Calu3 (cell line): ENCODE measurements at regions not wholly inside any gene's neighbourhood (a gene's known extent, or its start where the extent isn't known, plus 50 kb on each side); places are given as distances from the start of the nearest gene placed in this dataset.

Experiments
- BruUV-seq: library from RNA; stranded (reverse); fragments of 400-500 nt; replicated peaks from 2 replicates; lab custom pipeline; 2021; lab: Mats Ljungman, UMichigan
- CTCF ChIA-PET: fragments of 300-600 bp; sonication (Branson Sonifier 250); formaldehyde crosslinking; loops from one replicate; lab custom pipeline; 2022; ENCODE audit warnings: antibody characterized with exemption; lab: Charles Lee
- DNase-seq: peaks from one replicate; pipeline ENCODE4 v3.0.0; 2022
- H3K27ac Mint-ChIP-seq: one replicate; pipeline ENCODE4 v1.8.0; 2022; ENCODE audit warnings: mixed read lengths; ENCODE audit not compliant: unreplicated experiment
- H3K27me3 Mint-ChIP-seq: one replicate; pipeline ENCODE4 v1.8.0; 2022; ENCODE audit warnings: mixed read lengths; ENCODE audit not compliant: unreplicated experiment
- H3K36me3 Mint-ChIP-seq: one replicate; pipeline ENCODE4 v1.8.0; 2022; ENCODE audit warnings: mild to moderate bottlenecking, moderate library complexity, mixed read lengths; ENCODE audit not compliant: insufficient read depth, unreplicated experiment
- H3K4me1 Mint-ChIP-seq: one replicate; pipeline ENCODE4 v1.8.0; 2022; ENCODE audit warnings: mild to moderate bottlenecking, low read depth, mixed read lengths; ENCODE audit not compliant: unreplicated experiment
- H3K4me3 Mint-ChIP-seq: one replicate; pipeline ENCODE4 v1.8.0; 2022; ENCODE audit warnings: mild to moderate bottlenecking, low read depth, moderate library complexity, mixed read lengths; ENCODE audit not compliant: unreplicated experiment
- H3K9me3 Mint-ChIP-seq: one replicate; pipeline ENCODE4 v1.8.0; 2022; ENCODE audit warnings: low read depth, mixed read lengths; ENCODE audit not compliant: unreplicated experiment
- CTCF ChIP-seq: fragments of 200-600 bp; IDR thresholded peaks from one replicate; pipeline ENCODE4 v1.8.0; 2022; ENCODE audit warnings: antibody characterized with exemption; ENCODE audit not compliant: unreplicated experiment
- intact Hi-C: fragments of 100-400 bp; cut with micrococcal nuclease; formaldehyde crosslinking; loops from one replicate; pipeline ENCODE4 v1.10.0; 2022; ENCODE audit not compliant: unreplicated experiment

- no peaks in the 10 kb centered on the region for H3K27me3 Mint-ChIP-seq
- DNase-seq, result no peak
- intact Hi-C loops, result no loop called here
- no peaks in the 10 kb centered on the region for H3K4me1 Mint-ChIP-seq
- CTCF ChIA-PET, result no interaction called here
- peaks cover 24% of the 10 kb centered on the region for H3K9me3 Mint-ChIP-seq
- no peak overlapping the region for H3K27ac Mint-ChIP-seq
- no peak overlapping the region for H3K4me3 Mint-ChIP-seq
- H3K36me3 Mint-ChIP-seq, result no peaks in the 10 kb centered on the region
- TF ChIP-seq CTCF, result no peak
- BruUV-seq, result no TSS peak
Observed at GRCh38 chr5:12357626-12358025, 453.4 kb upstream of the CTNND2 start.

DNA sequence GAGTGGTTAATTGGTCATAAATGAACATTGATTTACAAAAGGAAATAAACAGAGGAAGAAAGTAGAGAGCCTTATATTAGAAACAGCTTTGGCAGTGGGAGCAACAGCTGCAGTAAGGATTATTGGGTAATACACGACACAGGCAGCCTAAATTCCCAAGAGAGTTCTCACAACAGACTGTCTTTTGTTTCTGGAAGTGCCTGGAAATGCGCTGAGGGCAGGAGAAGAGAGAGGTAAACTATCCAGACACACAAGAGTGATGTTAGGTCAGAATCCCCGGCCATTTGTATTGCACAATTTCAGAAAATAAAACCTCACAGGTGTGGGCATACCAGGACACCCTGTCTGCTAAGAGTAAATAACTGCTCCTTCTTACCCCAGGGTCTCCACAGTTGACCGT is 450.4 kb upstream of the CTNND2 start:
- no TSS peak for BruUV-seq
- Mint-ChIP-seq H3K27ac (no peak overlapping the region), H3K4me3 (no peak overlapping the region), H3K4me1 (no peaks in the 10 kb centered on the region), H3K27me3 (no peaks in the 10 kb centered on the region), H3K36me3 (no peaks in the 10 kb centered on the region), H3K9me3 (peaks cover 39% of the 10 kb centered on the region)
- intact Hi-C loops, result no loop called here
- no peak for DNase-seq
- CTCF ChIA-PET, result no interaction called here
- no peak for TF ChIP-seq CTCF

DNA sequence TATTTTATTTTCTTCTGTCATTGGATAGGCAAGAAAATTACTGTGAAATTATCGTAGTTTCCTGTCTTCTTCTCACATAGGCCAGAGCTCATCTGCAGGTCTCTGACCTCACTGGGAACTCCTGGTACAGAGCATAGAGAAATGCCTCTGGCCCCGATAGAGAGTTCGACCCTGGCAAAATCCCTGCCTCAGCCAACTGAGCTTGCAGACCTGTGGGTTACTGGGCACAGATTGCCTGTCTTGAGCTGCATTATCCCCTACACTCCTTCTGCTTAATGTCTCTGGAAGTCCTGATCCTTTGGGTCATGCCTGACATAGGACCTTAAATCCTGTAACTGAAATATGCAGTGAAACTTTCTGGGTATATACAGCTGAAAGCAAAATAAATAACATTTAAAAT is 439.3 kb upstream of the CTNND2 start:
- Mint-ChIP-seq H3K27me3 (no peaks in the 10 kb centered on the region), H3K9me3 (peaks cover 2% of the 10 kb centered on the region), H3K4me1 (no peaks in the 10 kb centered on the region), H3K4me3 (no peak overlapping the region), H3K27ac (no peak overlapping the region), H3K36me3 (no peaks in the 10 kb centered on the region)
- CTCF ChIA-PET, result no interaction called here
- BruUV-seq, result no TSS peak
- TF ChIP-seq CTCF, result no peak
- intact Hi-C loops, result no loop called here
- no peak for DNase-seq

DNA sequence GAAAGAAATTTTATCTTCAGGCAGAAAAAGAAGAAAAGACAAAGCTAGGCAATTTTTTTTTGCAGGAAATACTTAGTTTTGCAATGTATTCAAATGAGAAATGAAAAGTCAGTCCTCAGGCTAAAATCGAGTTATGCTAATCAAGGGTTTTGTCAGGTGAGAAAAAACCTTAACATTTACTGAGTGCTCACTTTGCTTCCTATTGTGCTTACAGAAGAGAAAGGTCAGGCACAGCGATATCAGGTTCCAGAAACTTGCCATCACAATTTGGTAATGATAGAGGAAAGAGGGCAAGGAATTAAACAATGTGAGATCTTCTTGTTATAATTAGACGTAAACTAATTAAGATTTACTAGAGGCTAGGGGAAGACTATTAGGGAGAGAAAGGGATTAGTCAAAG is 431.7 kb upstream of the CTNND2 start:
- Mint-ChIP-seq H3K4me3 (no peak overlapping the region), H3K27ac (no peak overlapping the region), H3K9me3 (peaks cover 11% of the 10 kb centered on the region), H3K27me3 (no peaks in the 10 kb centered on the region), H3K36me3 (no peaks in the 10 kb centered on the region), H3K4me1 (no peaks in the 10 kb centered on the region)
- intact Hi-C loops, result no loop called here
- TF ChIP-seq CTCF, result no peak
- no peak for DNase-seq
- BruUV-seq, result no TSS peak
- CTCF ChIA-PET, result no interaction called here
